CD14-positive monocyte (primary cell): ENCODE measurements at regions not wholly inside any gene's neighbourhood (a gene's known extent, or its start where the extent isn't known, plus 50 kb on each side); places are given as distances from the start of the nearest gene placed in this dataset.

Experiments
- DNase-seq, 3 donors: peaks; one replicate each; pipeline ENCODE4 v3.0.0-alpha.2; 2011 to 2022
- H2AFZ ChIP-seq: 2 replicates; pipeline ENCODE4 v1.6.0; 2012; ENCODE audit warnings: mild to moderate bottlenecking, low read depth, low read length, inconsistent platforms; ENCODE audit not compliant: insufficient read depth, poor library complexity, severe bottlenecking
- H3K27ac ChIP-seq, 2 donors: 1 replicate in 1 of 2; 2 replicates in 1 of 2; pipeline ENCODE4 v1.5.1; 2012 to 2013; ENCODE audit warnings: low read length in 2 of 2, control low read depth in 1 of 2, inconsistent platforms in 1 of 2, low read depth in 1 of 2, mild to moderate bottlenecking in 1 of 2
- H3K27me3 ChIP-seq, 2 donors: one replicate each; pipeline versions ENCODE4 v1.6.0 to v1.6.1; 2011 to 2013; ENCODE audit warnings: low read length in 2 of 2; ENCODE audit not compliant: control insufficient read depth in 2 of 2, insufficient read depth in 2 of 2
- H3K36me3 ChIP-seq, 2 donors: replicated peaks in 1 of 2; 1 replicate in 1 of 2; 2 replicates in 1 of 2; pipeline versions ENCODE4 v1.5.1 to v1.6.1; 2012 to 2013; ENCODE audit warnings: low read length in 2 of 2, control low read depth in 1 of 2, inconsistent platforms in 1 of 2, mild to moderate bottlenecking in 1 of 2; ENCODE audit not compliant: insufficient read depth in 2 of 2, control insufficient read depth in 1 of 2
- H3K4me1 ChIP-seq, 2 donors: 1 replicate in 1 of 2; 2 replicates in 1 of 2; pipeline versions ENCODE4 v1.5.1 to v1.6.1; 2012 to 2013; ENCODE audit warnings: low read length in 2 of 2, control low read depth in 1 of 2, inconsistent platforms in 1 of 2, mild to moderate bottlenecking in 1 of 2, moderate library complexity in 1 of 2; ENCODE audit not compliant: insufficient read depth in 2 of 2, control insufficient read depth in 1 of 2
- H3K4me2 ChIP-seq: replicated peaks from 2 replicates; pipeline ENCODE3; 2012; ENCODE audit warnings: low read length, moderate library complexity, mild to moderate bottlenecking; ENCODE audit not compliant: poor library complexity, severe bottlenecking; ENCODE audit errors: extremely low read depth
- H3K4me3 ChIP-seq, 3 experiments: fragments of 200-600 bp in 1 of 3; sonication (generic) in 1 of 3; replicated peaks in 1 of 3; 1 replicate in 2 of 3; 2 replicates in 1 of 3; pipeline ENCODE4 v1.5.1; 2011 to 2013; ENCODE audit warnings: low read length in 3 of 3, mild to moderate bottlenecking in 3 of 3, control low read depth in 2 of 3, low read depth in 2 of 3, inconsistent platforms in 1 of 3, moderate library complexity in 1 of 3
- H3K79me2 ChIP-seq: 2 replicates; pipeline ENCODE4 v1.6.0; 2012; ENCODE audit warnings: mild to moderate bottlenecking, control low read depth, inconsistent platforms, low read length, moderate library complexity; ENCODE audit not compliant: insufficient read depth
- H3K9ac ChIP-seq: 2 replicates; pipeline ENCODE4 v1.6.0; 2017; ENCODE audit warnings: low read length, mild to moderate bottlenecking; ENCODE audit not compliant: insufficient read depth, poor library complexity, severe bottlenecking
- H3K9me3 ChIP-seq, 2 donors: replicated peaks in 1 of 2; 1 replicate in 1 of 2; 2 replicates in 1 of 2; pipeline versions ENCODE4 v1.5.1 to v1.6.1; 2012 to 2013; ENCODE audit warnings: low read length in 2 of 2, control low read depth in 1 of 2; ENCODE audit not compliant: control insufficient read depth in 1 of 2, insufficient read depth in 1 of 2
- H4K20me1 ChIP-seq: 2 replicates; pipeline ENCODE4 v1.6.0; 2012; ENCODE audit warnings: mild to moderate bottlenecking, low read length, control low read depth, moderate library complexity; ENCODE audit not compliant: insufficient read depth
- H3K27ac Mint-ChIP-seq, 7 donors: one replicate each; pipeline ENCODE4 v1.8.0; 2020; ENCODE audit warnings: mild to moderate bottlenecking in 7 of 7, mixed read lengths in 7 of 7, moderate library complexity in 6 of 7, inconsistent platforms in 2 of 7
- H3K27me3 Mint-ChIP-seq, 3 donors: one replicate each; pipeline ENCODE4 v1.8.0; 2021 to 2022; ENCODE audit warnings: low read depth in 3 of 3, mild to moderate bottlenecking in 3 of 3, mixed read lengths in 3 of 3, moderate library complexity in 3 of 3, inconsistent platforms in 1 of 3
- H3K36me3 Mint-ChIP-seq, 2 donors: one replicate each; pipeline ENCODE4 v1.8.0; 2020; ENCODE audit warnings: mixed read lengths in 2 of 2, inconsistent platforms in 1 of 2, mild to moderate bottlenecking in 1 of 2
- H3K4me1 Mint-ChIP-seq: one replicate; pipeline ENCODE4 v1.8.0; 2020; ENCODE audit warnings: mild to moderate bottlenecking, mixed read lengths
- H3K4me3 Mint-ChIP-seq, 2 donors: one replicate each; pipeline ENCODE4 v1.8.0; 2020; ENCODE audit warnings: mild to moderate bottlenecking in 2 of 2, mixed read lengths in 2 of 2, moderate library complexity in 1 of 2
- H3K9me3 Mint-ChIP-seq, 7 donors: one replicate each; pipeline ENCODE4 v1.8.0; 2020 to 2022; ENCODE audit warnings: mixed read lengths in 7 of 7, mild to moderate bottlenecking in 6 of 7, moderate library complexity in 6 of 7, inconsistent platforms in 2 of 7
- WGBS: methylation state at CpG from one replicate; pipeline ENCODE4 v1.1.5; 2013; ENCODE audit warnings: missing lambda C conversion rate; ENCODE audit not compliant: insufficient coverage; 5-methylcytosine and 5-hydroxymethylcytosine counted together
- intact Hi-C, 2 donors: fragments of 100-400 bp; cut with micrococcal nuclease; formaldehyde crosslinking; loops; one replicate each; pipeline versions ENCODE4 v1.15.0 to v1.15.1; 2023
- TF ChIP-seq, protein P1 (sequence below): fragments of 200-600 bp; IDR thresholded peaks from one replicate; pipeline ENCODE4 v1.8.0; 2022; ENCODE audit warnings: antibody characterized with exemption, mild to moderate bottlenecking

- Histone ChIP-seq H3K4me2 (no peak overlapping the region), H3K9me3 (no peaks in the 10 kb centered on the region), H3K27me3 (no peaks in the 10 kb centered on the region), H3K9ac (no peak overlapping the region), H3K4me3 (no peak overlapping the region), H3K36me3 (no peaks in the 10 kb centered on the region), H3K79me2 (no peaks in the 10 kb centered on the region), H4K20me1 (no peaks in the 10 kb centered on the region), H3K4me1 (no peaks in the 10 kb centered on the region), H2AFZ (no peak overlapping the region), H3K27ac (no peak overlapping the region)
- Mint-ChIP-seq H3K4me3 (no peak overlapping the region), H3K36me3 (no peaks in the 10 kb centered on the region), H3K4me1 (no peaks in the 10 kb centered on the region), H3K27me3 (no peaks in the 10 kb centered on the region), H3K9me3 (peaks cover 0 to 6% (median 2%) of the 10 kb centered on the region in 7 donors), H3K27ac (no peak overlapping the region)
- TF ChIP-seq, protein P1, sequence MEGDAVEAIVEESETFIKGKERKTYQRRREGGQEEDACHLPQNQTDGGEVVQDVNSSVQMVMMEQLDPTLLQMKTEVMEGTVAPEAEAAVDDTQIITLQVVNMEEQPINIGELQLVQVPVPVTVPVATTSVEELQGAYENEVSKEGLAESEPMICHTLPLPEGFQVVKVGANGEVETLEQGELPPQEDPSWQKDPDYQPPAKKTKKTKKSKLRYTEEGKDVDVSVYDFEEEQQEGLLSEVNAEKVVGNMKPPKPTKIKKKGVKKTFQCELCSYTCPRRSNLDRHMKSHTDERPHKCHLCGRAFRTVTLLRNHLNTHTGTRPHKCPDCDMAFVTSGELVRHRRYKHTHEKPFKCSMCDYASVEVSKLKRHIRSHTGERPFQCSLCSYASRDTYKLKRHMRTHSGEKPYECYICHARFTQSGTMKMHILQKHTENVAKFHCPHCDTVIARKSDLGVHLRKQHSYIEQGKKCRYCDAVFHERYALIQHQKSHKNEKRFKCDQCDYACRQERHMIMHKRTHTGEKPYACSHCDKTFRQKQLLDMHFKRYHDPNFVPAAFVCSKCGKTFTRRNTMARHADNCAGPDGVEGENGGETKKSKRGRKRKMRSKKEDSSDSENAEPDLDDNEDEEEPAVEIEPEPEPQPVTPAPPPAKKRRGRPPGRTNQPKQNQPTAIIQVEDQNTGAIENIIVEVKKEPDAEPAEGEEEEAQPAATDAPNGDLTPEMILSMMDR: no peak
- intact Hi-C loops: no loop called here
- no peak for DNase-seq
- 100% methylated on average over 1 of the region's 1 CpG for WGBS
Observed at GRCh38 chr12:59452259-59452658, 143.6 kb upstream of the SLC16A7 start.

DNA sequence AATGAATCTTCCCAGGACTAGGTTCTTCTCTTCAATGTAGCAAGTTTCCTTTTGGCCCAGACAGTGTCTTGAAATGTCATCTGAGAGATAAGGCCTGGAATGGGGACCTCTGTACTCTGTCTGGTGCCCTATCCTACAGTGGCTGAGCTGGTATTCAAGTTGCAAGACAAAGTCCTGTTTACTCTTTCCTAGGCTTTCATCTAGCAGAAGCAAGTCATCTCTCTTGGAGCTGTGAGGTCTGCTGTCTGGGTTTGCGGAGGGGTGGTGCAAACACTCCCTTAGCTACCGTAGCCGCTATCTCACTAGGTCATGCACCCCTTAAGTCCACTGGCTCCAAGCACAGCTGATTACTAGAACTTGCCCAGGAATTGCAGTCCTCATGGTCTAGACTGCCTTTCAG is 149.7 kb upstream of the SLC16A7 start:
- 90% methylated on average over 3 of the region's 3 CpGs for WGBS
- no peaks in the 10 kb centered on the region for H3K36me3 Mint-ChIP-seq
- H3K27me3 Mint-ChIP-seq: peaks cover 0 to 2% (median 0%) of the 10 kb centered on the region in 3 donors
- Histone ChIP-seq H3K4me3 (no peak overlapping the region), H3K9me3 (peaks cover 0 to 4% of the 10 kb centered on the region in 2 donors), H3K4me2 (no peak overlapping the region), H3K36me3 (no peaks in the 10 kb centered on the region), H3K4me1 (no peaks in the 10 kb centered on the region), H3K27ac (no peak overlapping the region), H3K9ac (no peak overlapping the region), H3K27me3 (no peaks in the 10 kb centered on the region), H2AFZ (no peak overlapping the region), H4K20me1 (no peaks in the 10 kb centered on the region), H3K79me2 (no peaks in the 10 kb centered on the region)
- intact Hi-C loops: no loop called here
- TF ChIP-seq, protein P1: no peak
- H3K4me3 Mint-ChIP-seq: no peak overlapping the region
- no peaks in the 10 kb centered on the region for H3K4me1 Mint-ChIP-seq
- DNase-seq: no peak
- H3K27ac Mint-ChIP-seq: no peak overlapping the region
- peaks cover 3 to 11% (median 10%) of the 10 kb centered on the region in 7 donors for H3K9me3 Mint-ChIP-seq
